ENCODE measurements at regions not wholly inside any gene's neighbourhood (a gene's known extent, or its start where the extent isn't known, plus 50 kb on each side); places are given as distances from the start of the nearest gene placed in this dataset.

GRCh38 chr18:51527826-51528225 lies 330.3 kb upstream of the MEX3C start:
- Mint-ChIP-seq H3K9me3 (peaks cover 5% of the 10 kb centered on the region), H3K4me1 (peaks cover 36% of the 10 kb centered on the region), H3K4me3 (no peak overlapping the region), H3K27me3 (ENCODE audit: low read depth) (no peaks in the 10 kb centered on the region), H3K27ac (ENCODE audit: unreplicated experiment) (no peak overlapping the region), H3K36me3 (ENCODE audit: low read depth) (no peaks in the 10 kb centered on the region)
- no peak for DNase-seq (ENCODE audit: low read depth, low spot score)
- TF ChIP-seq CTCF (conservative IDR thresholded peaks at IDR 0.05) = no peak

GRCh38 chr18:51531501-51531900 lies 334.0 kb upstream of the MEX3C start:
- H3K9me3 Mint-ChIP-seq = peaks cover 5% of the 10 kb centered on the region
- H3K4me1 Mint-ChIP-seq = peaks cover 14% of the 10 kb centered on the region
- no peaks in the 10 kb centered on the region for H3K36me3 Mint-ChIP-seq (ENCODE audit: low read depth)
- no peak overlapping the region for H3K4me3 Mint-ChIP-seq
- no peaks in the 10 kb centered on the region for H3K27me3 Mint-ChIP-seq (ENCODE audit: low read depth)
- TF ChIP-seq CTCF (conservative IDR thresholded peaks at IDR 0.05) = no peak
- no peak for DNase-seq (ENCODE audit: low read depth, low spot score)
- no peak overlapping the region for H3K27ac Mint-ChIP-seq (ENCODE audit: unreplicated experiment)

- peaks cover 7% of the 10 kb centered on the region for H3K9me3 Mint-ChIP-seq
- peak; percentile 29 for DNase-seq (ENCODE audit: low read depth, low spot score)
These were observed 340.0 kb upstream of the MEX3C start for GRCh38 chr18:51537487-51537886.

GRCh38 chr18:51540562-51540961 lies 343.1 kb upstream of the MEX3C start:
- DNase-seq (ENCODE audit: low read depth, low spot score) = no peak
- Mint-ChIP-seq H3K27me3 (ENCODE audit: low read depth) (no peaks in the 10 kb centered on the region), H3K36me3 (ENCODE audit: low read depth) (peaks cover 2% of the 10 kb centered on the region), H3K27ac (ENCODE audit: unreplicated experiment) (no peak overlapping the region), H3K9me3 (peaks cover 2% of the 10 kb centered on the region), H3K4me3 (no peak overlapping the region), H3K4me1 (peaks cover 5% of the 10 kb centered on the region)
- no peak for TF ChIP-seq CTCF (conservative IDR thresholded peaks at IDR 0.05)

More at GRCh38 chr18:51537487-51537886, 340.0 kb upstream of the MEX3C start:
- peak; percentile 58 for TF ChIP-seq CTCF (conservative IDR thresholded peaks at IDR 0.05)
- Mint-ChIP-seq H3K4me3 (no peak overlapping the region), H3K4me1 (peaks cover 5% of the 10 kb centered on the region), H3K36me3 (ENCODE audit: low read depth) (peaks cover 2% of the 10 kb centered on the region), H3K27ac (ENCODE audit: unreplicated experiment) (no peak overlapping the region), H3K27me3 (ENCODE audit: low read depth) (no peaks in the 10 kb centered on the region)

GRCh38 chr18:51541230-51541629 lies 343.7 kb upstream of the MEX3C start:
- Mint-ChIP-seq H3K9me3 (peaks cover 2% of the 10 kb centered on the region), H3K36me3 (ENCODE audit: low read depth) (peaks cover 2% of the 10 kb centered on the region), H3K4me1 (peaks cover 5% of the 10 kb centered on the region), H3K4me3 (no peak overlapping the region), H3K27ac (ENCODE audit: unreplicated experiment) (no peak overlapping the region), H3K27me3 (ENCODE audit: low read depth) (no peaks in the 10 kb centered on the region)
- TF ChIP-seq CTCF (conservative IDR thresholded peaks at IDR 0.05) = no peak
- no peak for DNase-seq (ENCODE audit: low read depth, low spot score)
